Mesenchymal stem cell (in vitro differentiated cells and primary cell): ENCODE measurements at regions not wholly inside any gene's neighbourhood (a gene's known extent, or its start where the extent isn't known, plus 50 kb on each side); places are given as distances from the start of the nearest gene placed in this dataset.

Experiments used
- DNase-seq: peaks from one replicate; pipeline ENCODE4 v3.0.0-alpha.2; 2013
- H2AFZ ChIP-seq: one replicate; pipeline ENCODE4 v1.6.1; 2013; ENCODE audit warnings: low read depth, mild to moderate bottlenecking, control low read depth, inconsistent platforms, low read length, moderate library complexity
- H2AK5ac ChIP-seq: 2 replicates; pipeline ENCODE4 v1.6.1; 2013; ENCODE audit warnings: low read length, moderate library complexity, mild to moderate bottlenecking, inconsistent platforms; ENCODE audit not compliant: severe bottlenecking
- H2BK120ac ChIP-seq: one replicate; pipeline ENCODE4 v1.6.1; 2013; ENCODE audit warnings: low read depth, mild to moderate bottlenecking, inconsistent platforms, low read length, moderate library complexity
- H2BK12ac ChIP-seq, 2 experiments: one replicate each; pipeline ENCODE4 v1.6.1; 2013; ENCODE audit warnings: inconsistent platforms in 2 of 2, low read length in 2 of 2, mild to moderate bottlenecking in 2 of 2, moderate library complexity in 2 of 2, control low read depth in 1 of 2
- H2BK15ac ChIP-seq: one replicate; pipeline ENCODE4 v1.6.1; 2013; ENCODE audit warnings: mild to moderate bottlenecking, low read depth, inconsistent platforms; ENCODE audit not compliant: poor library complexity, severe bottlenecking
- H2BK5ac ChIP-seq: 2 replicates; pipeline ENCODE4 v1.6.1; 2013; ENCODE audit warnings: low read depth, mild to moderate bottlenecking, low read length, control low read depth, inconsistent platforms; ENCODE audit not compliant: poor library complexity, severe bottlenecking
- H3K14ac ChIP-seq, 2 experiments: one replicate each; pipeline ENCODE4 v1.6.1; 2013; ENCODE audit warnings: inconsistent platforms in 2 of 2, low read length in 2 of 2, control low read depth in 1 of 2, mild to moderate bottlenecking in 1 of 2, moderate library complexity in 1 of 2
- H3K18ac ChIP-seq, 2 experiments: one replicate each; pipeline ENCODE4 v1.6.1; 2013; ENCODE audit warnings: inconsistent platforms in 2 of 2, low read length in 2 of 2, control low read depth in 1 of 2, low read depth in 1 of 2, mild to moderate bottlenecking in 1 of 2
- H3K23ac ChIP-seq, 2 experiments: one replicate each; pipeline ENCODE4 v1.6.1; 2013; ENCODE audit warnings: inconsistent platforms in 2 of 2, low read length in 2 of 2, mild to moderate bottlenecking in 2 of 2, moderate library complexity in 2 of 2, control low read depth in 1 of 2
- H3K27ac ChIP-seq: 2 replicates; pipeline ENCODE4 v1.5.1; 2013; ENCODE audit warnings: mild to moderate bottlenecking, moderate library complexity, low read length, control low read depth, inconsistent platforms; ENCODE audit not compliant: poor library complexity, severe bottlenecking
- H3K27me3 ChIP-seq, 2 experiments: 2 replicates each; pipeline versions ENCODE4 v1.6.1 to v1.7.0; 2013; ENCODE audit warnings: low read length in 2 of 2, mild to moderate bottlenecking in 2 of 2, moderate library complexity in 2 of 2, control low read depth in 1 of 2, inconsistent platforms in 1 of 2; ENCODE audit not compliant: control insufficient read depth in 1 of 2, insufficient read depth in 1 of 2
- H3K36me3 ChIP-seq, 2 experiments: 2 replicates each; pipeline versions ENCODE4 v1.6.1 to v1.7.0; 2013; ENCODE audit warnings: low read length in 2 of 2, control low read depth in 1 of 2, inconsistent platforms in 1 of 2, low read depth in 1 of 2, mild to moderate bottlenecking in 1 of 2; ENCODE audit not compliant: insufficient read depth in 2 of 2, control insufficient read depth in 1 of 2
- H3K4ac ChIP-seq, 2 experiments: one replicate each; pipeline ENCODE4 v1.6.1; 2013; ENCODE audit warnings: inconsistent platforms in 2 of 2, low read length in 2 of 2, mild to moderate bottlenecking in 2 of 2, moderate library complexity in 2 of 2, control low read depth in 1 of 2, low read depth in 1 of 2
- H3K4me1 ChIP-seq: 2 replicates; pipeline ENCODE4 v1.6.1; 2013; ENCODE audit warnings: low read depth, low read length, control low read depth; ENCODE audit not compliant: control insufficient read depth, insufficient read depth
- H3K4me2 ChIP-seq: 2 replicates; pipeline ENCODE4 v1.6.1; 2013; ENCODE audit warnings: low read length, mild to moderate bottlenecking, inconsistent platforms; ENCODE audit not compliant: poor library complexity, severe bottlenecking
- H3K4me3 ChIP-seq, 2 experiments: 2 replicates each; pipeline versions ENCODE4 v1.5.1 to v1.7.0; 2013; ENCODE audit warnings: low read length in 2 of 2, mild to moderate bottlenecking in 2 of 2, control low read depth in 1 of 2, low read depth in 1 of 2; ENCODE audit not compliant: insufficient read depth in 1 of 2
- H3K79me1 ChIP-seq: replicated peaks from 2 replicates; pipeline ENCODE4 v1.6.1; 2013; ENCODE audit warnings: mild to moderate bottlenecking, control low read depth, low read length, inconsistent platforms; ENCODE audit not compliant: poor library complexity, severe bottlenecking
- H3K9ac ChIP-seq: 2 replicates; pipeline ENCODE4 v1.7.0; 2013; ENCODE audit warnings: mild to moderate bottlenecking, low read length, moderate library complexity
- H3K9me3 ChIP-seq: 2 replicates; pipeline ENCODE4 v1.7.0; 2013; ENCODE audit warnings: mild to moderate bottlenecking, low read length; ENCODE audit not compliant: control insufficient read depth
- H4K8ac ChIP-seq: one replicate; pipeline ENCODE4 v1.6.1; 2013; ENCODE audit warnings: inconsistent platforms, mild to moderate bottlenecking, low read length, moderate library complexity
- H4K91ac ChIP-seq: one replicate; pipeline ENCODE4 v1.6.1; 2013; ENCODE audit warnings: mild to moderate bottlenecking, low read length, inconsistent platforms
- WGBS: methylation state at CpG from one replicate; pipeline ENCODE4 v1.1.7; 2013; ENCODE audit warnings: mixed read lengths; 5-methylcytosine and 5-hydroxymethylcytosine counted together

DNA sequence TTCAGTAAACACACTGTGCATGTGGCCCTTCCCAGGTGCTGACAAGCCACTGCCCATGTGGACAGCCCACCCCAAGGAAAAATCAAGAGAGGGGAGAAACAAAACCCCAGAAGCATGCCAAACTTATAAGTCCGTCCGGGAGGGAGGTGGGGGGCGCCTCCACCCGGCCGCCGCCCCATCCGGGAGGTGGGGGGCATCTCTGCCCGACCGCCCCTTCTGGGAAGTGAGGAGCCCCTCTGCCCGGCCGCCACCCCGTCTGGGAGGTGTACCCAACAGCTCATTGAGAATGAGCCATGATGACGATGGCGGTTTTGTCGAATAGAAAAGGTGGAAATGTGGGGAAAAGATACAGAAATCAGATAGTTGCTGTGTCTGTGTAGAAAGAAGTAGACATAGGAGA is 53.8 kb upstream of the C2CD4B start:
- no peak overlapping the region for H2AFZ ChIP-seq
- no peak overlapping the region for H3K4ac ChIP-seq
- H3K14ac ChIP-seq, result no peak overlapping the region
- no peak overlapping the region for H2BK12ac ChIP-seq
- no peak overlapping the region for H3K9ac ChIP-seq
- no peak overlapping the region for H2BK120ac ChIP-seq
- no peak overlapping the region for H4K8ac ChIP-seq
- H3K4me3 ChIP-seq, result no peak overlapping the region
- H3K23ac ChIP-seq, result no peak overlapping the region
- H3K79me1 ChIP-seq, result no peaks in the 10 kb centered on the region
- H3K4me2 ChIP-seq, result no peak overlapping the region
- no peak overlapping the region for H2AK5ac ChIP-seq
- DNase-seq, result no peak
- no peak overlapping the region for H3K18ac ChIP-seq
- H3K27me3 ChIP-seq, result peaks cover 0 to 13% of the 10 kb centered on the region in 2 experiments
- no peak overlapping the region for H2BK15ac ChIP-seq
- H2BK5ac ChIP-seq, result no peak overlapping the region
- no peak overlapping the region for H4K91ac ChIP-seq
- no peaks in the 10 kb centered on the region for H3K36me3 ChIP-seq
- H3K9me3 ChIP-seq, result peaks cover 44% of the 10 kb centered on the region
- 89% methylated on average over 15 of the region's 15 CpGs for WGBS
- no peak overlapping the region for H3K27ac ChIP-seq
- no peaks in the 10 kb centered on the region for H3K4me1 ChIP-seq

DNA sequence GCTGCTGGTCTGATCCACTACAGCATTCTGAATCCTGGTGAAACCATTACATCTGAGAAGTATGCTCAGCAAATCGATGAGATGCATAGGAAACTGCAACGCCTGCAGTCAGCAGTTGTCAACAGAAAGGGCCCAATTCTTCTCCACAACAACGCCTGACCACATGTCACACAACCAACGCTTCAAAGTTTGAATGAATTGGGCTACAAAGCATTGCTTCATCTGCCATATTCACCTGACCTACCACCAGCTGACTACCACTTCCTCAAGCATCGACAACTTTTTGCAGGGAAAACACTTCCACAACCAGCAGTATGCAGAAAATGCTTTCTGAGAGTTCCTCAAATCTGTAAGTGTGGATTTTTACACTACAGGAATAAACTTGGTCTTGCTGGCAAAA is 54.7 kb upstream of the C2CD4B start:
- H3K23ac ChIP-seq, result no peak overlapping the region
- no peak overlapping the region for H3K4me3 ChIP-seq
- no peaks in the 10 kb centered on the region for H3K4me1 ChIP-seq

DNA sequence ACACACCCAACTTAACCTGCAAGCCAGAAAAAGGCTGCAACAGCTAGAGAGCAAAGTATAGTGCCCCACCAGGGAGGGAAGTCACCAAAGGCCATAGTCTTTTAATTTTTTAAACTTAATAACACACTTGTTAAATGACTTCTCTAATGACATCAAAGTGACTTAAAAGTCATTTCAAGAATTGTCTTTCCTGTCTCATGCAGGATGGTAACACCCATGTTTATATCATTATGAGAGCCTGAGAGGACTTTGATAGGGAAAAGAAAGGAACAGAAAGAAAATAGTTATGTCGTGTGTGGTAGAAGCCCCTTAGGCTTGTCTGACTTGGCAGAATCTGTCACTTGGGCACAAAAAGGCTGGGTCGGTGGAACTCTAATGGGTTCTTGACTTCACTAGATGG is 57.9 kb upstream of the C2CD4B start:
- H3K4me1 ChIP-seq, result no peaks in the 10 kb centered on the region
- no peak overlapping the region for H3K4me3 ChIP-seq
- H4K91ac ChIP-seq, result no peak overlapping the region
- H3K4ac ChIP-seq, result no peak overlapping the region
- H3K36me3 ChIP-seq, result no peaks in the 10 kb centered on the region
- no peak overlapping the region for H3K18ac ChIP-seq
- H2BK12ac ChIP-seq, result no peak overlapping the region
- H2AK5ac ChIP-seq, result no peak overlapping the region
- peaks cover 15% of the 10 kb centered on the region for H3K9me3 ChIP-seq
- no peak overlapping the region for H2BK120ac ChIP-seq
- H3K9ac ChIP-seq, result no peak overlapping the region
- H3K27me3 ChIP-seq, result peaks cover 5 to 13% of the 10 kb centered on the region in 2 experiments
- no peak overlapping the region for H4K8ac ChIP-seq
- DNase-seq, result no peak
- no peak overlapping the region for H3K23ac ChIP-seq
- H3K27ac ChIP-seq, result no peak overlapping the region
- no peaks in the 10 kb centered on the region for H3K79me1 ChIP-seq
- H2BK15ac ChIP-seq, result no peak overlapping the region
- no peak overlapping the region for H3K4me2 ChIP-seq
- H3K14ac ChIP-seq, result no peak overlapping the region
- 89% methylated on average over 2 of the region's 2 CpGs for WGBS
- H2AFZ ChIP-seq, result no peak overlapping the region
- H2BK5ac ChIP-seq, result no peak overlapping the region

More for the DNA sequence above, 54.7 kb upstream of the C2CD4B start:
- H3K79me1 ChIP-seq, result no peaks in the 10 kb centered on the region
- no peak overlapping the region for H3K18ac ChIP-seq
- H3K4me2 ChIP-seq, result no peak overlapping the region
- H3K27ac ChIP-seq, result no peak overlapping the region
- H3K36me3 ChIP-seq, result no peaks in the 10 kb centered on the region
- H3K9ac ChIP-seq, result no peak overlapping the region
- 85% methylated on average over 5 of the region's 5 CpGs for WGBS
- no peak overlapping the region for H2AFZ ChIP-seq
- no peak for DNase-seq
- no peak overlapping the region for H4K91ac ChIP-seq
- H3K27me3 ChIP-seq, result peaks cover 0 to 13% of the 10 kb centered on the region in 2 experiments
- no peak overlapping the region for H2BK5ac ChIP-seq
- H3K9me3 ChIP-seq, result peaks cover 42% of the 10 kb centered on the region
- H2BK12ac ChIP-seq, result no peak overlapping the region
- H3K4ac ChIP-seq, result no peak overlapping the region
- no peak overlapping the region for H4K8ac ChIP-seq
- H3K14ac ChIP-seq, result no peak overlapping the region
- H2BK15ac ChIP-seq, result no peak overlapping the region
- no peak overlapping the region for H2AK5ac ChIP-seq
- no peak overlapping the region for H2BK120ac ChIP-seq

DNA sequence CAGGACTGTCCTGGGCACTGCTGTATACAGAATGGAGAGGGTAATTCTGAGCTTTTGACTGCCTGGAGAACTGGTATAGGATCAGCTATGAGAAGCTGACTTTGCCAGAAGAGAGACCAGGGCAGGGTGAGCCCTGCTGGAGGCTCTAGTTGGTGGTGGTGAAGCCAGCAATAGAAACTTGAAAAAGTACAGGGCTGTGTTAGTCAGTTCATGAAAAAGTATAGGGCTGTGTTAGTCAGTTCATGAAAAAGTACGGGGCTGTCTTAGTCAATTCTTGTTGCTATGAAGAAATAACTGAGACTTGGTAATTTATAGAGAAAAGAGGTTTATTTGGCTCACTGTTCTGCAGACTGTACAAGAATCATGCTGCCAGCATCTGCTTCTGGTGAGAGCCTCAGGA is 63.5 kb upstream of the C2CD4B start:
- Histone ChIP-seq H2BK12ac (no peak overlapping the region), H3K27me3 (peaks cover 16 to 22% of the 10 kb centered on the region in 2 experiments)

More for the DNA sequence above, 63.5 kb upstream of the C2CD4B start:
- 77% methylated on average over 1 of the region's 1 CpG for WGBS
- H3K27ac ChIP-seq, result no peak overlapping the region
- no peak overlapping the region for H2AFZ ChIP-seq
- H3K4me3 ChIP-seq, result no peak overlapping the region
- H3K23ac ChIP-seq, result no peak overlapping the region
- no peak overlapping the region for H4K91ac ChIP-seq
- H2BK15ac ChIP-seq, result no peak overlapping the region
- DNase-seq, result no peak
- H4K8ac ChIP-seq, result no peak overlapping the region
- no peak overlapping the region for H2AK5ac ChIP-seq
- no peak overlapping the region for H3K9ac ChIP-seq
- H3K14ac ChIP-seq, result no peak overlapping the region
- H3K18ac ChIP-seq, result no peak overlapping the region
- no peak overlapping the region for H2BK120ac ChIP-seq
- no peak overlapping the region for H3K4ac ChIP-seq
- H3K79me1 ChIP-seq, result no peaks in the 10 kb centered on the region
- H3K36me3 ChIP-seq, result no peaks in the 10 kb centered on the region
- H3K4me1 ChIP-seq, result no peaks in the 10 kb centered on the region
- H2BK5ac ChIP-seq, result no peak overlapping the region
- peaks cover 13% of the 10 kb centered on the region for H3K9me3 ChIP-seq
- H3K4me2 ChIP-seq, result no peak overlapping the region
